ENCODE measurements at regions not wholly inside any gene's neighbourhood (a gene's known extent, or its start where the extent isn't known, plus 50 kb on each side); places are given as distances from the start of the nearest gene placed in this dataset.

DNA sequence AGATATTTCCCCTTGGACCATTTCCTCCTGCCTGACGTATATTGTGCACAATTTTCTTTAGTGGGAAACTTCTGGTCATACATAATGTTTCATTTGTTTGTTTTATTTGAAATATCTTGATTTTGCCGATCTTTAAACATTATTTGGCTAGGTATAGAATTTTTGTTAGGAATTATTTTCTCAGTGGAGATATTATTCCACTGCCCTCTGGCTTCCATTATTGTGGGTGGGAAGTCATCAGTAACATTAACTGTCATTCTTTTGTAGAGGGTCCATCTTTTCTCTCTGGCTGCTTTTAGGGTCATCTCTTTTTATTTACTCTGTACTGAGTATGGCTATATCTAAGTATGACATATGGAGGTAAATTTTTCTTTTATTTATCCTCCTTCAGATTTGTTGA, 135.5 kb upstream of the LIPC start:
- H3K27me3 ChIP-seq (ENCODE audit: low read depth, low read length): no peaks in the 10 kb centered on the region

DNA sequence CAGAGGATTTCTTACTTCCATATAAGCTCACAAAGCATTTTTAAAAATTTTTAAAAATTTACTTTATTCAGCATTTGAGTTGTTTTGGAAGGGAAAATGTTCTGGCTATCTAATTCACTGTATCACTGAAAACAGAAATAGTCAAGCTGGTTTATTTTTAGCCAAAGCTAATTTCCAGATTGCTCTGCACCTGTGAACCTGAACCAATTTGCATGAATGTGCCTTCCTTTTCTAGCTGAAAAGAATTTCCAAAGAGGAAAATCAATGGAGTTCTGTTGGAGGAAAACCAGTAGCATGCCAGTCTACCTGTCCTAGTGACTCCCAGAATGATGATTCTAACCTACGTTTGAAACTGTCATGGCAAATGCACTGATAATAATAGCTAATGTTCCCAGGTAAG, 134.2 kb upstream of the LIPC start:
- no peaks in the 10 kb centered on the region for H4K20me1 ChIP-seq (ENCODE audit: insufficient read depth, low read length)
- TF ChIP-seq, protein P1, sequence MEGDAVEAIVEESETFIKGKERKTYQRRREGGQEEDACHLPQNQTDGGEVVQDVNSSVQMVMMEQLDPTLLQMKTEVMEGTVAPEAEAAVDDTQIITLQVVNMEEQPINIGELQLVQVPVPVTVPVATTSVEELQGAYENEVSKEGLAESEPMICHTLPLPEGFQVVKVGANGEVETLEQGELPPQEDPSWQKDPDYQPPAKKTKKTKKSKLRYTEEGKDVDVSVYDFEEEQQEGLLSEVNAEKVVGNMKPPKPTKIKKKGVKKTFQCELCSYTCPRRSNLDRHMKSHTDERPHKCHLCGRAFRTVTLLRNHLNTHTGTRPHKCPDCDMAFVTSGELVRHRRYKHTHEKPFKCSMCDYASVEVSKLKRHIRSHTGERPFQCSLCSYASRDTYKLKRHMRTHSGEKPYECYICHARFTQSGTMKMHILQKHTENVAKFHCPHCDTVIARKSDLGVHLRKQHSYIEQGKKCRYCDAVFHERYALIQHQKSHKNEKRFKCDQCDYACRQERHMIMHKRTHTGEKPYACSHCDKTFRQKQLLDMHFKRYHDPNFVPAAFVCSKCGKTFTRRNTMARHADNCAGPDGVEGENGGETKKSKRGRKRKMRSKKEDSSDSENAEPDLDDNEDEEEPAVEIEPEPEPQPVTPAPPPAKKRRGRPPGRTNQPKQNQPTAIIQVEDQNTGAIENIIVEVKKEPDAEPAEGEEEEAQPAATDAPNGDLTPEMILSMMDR (IDR thresholded peaks at IDR 0.05; ENCODE audit: low read depth, low read length): no peak
- no peak for TF ChIP-seq EZH2phosphoT487 (IDR thresholded peaks at IDR 0.05; ENCODE audit: low read depth)
- H3K27ac ChIP-seq (ENCODE audit: low read length): no peak overlapping the region
- H3K9me3 ChIP-seq (ENCODE audit: insufficient read depth, low read length): peaks cover 3% of the 10 kb centered on the region; the same call in 1 of the 2 replicates
- no peak overlapping the region for H3K4me3 ChIP-seq (ENCODE audit: low read length)
- no peak overlapping the region for H3K9ac ChIP-seq (ENCODE audit: low read length)
- no peak overlapping the region for H3K4me2 ChIP-seq (ENCODE audit: low read length)
- H3K79me2 ChIP-seq (ENCODE audit: low read length): no peaks in the 10 kb centered on the region
- no peaks in the 10 kb centered on the region for H3K27me3 ChIP-seq (ENCODE audit: low read depth, low read length)
- H2AFZ ChIP-seq (ENCODE audit: low read depth, low read length): no peak overlapping the region
- H3K36me3 ChIP-seq (replicated peaks; ENCODE audit: low read depth, low read length): no peaks in the 10 kb centered on the region
- no peaks in the 10 kb centered on the region for H3K4me1 ChIP-seq (ENCODE audit: low read length)

More for the DNA sequence above, 135.5 kb upstream of the LIPC start:
- Histone ChIP-seq H3K36me3 (replicated peaks; ENCODE audit: low read depth, low read length) (no peaks in the 10 kb centered on the region), H3K9me3 (ENCODE audit: insufficient read depth, low read length) (peaks cover 6% of the 10 kb centered on the region; the same call in 1 of the 2 replicates), H3K4me1 (ENCODE audit: low read length) (no peaks in the 10 kb centered on the region), H3K4me3 (ENCODE audit: low read length) (no peak overlapping the region), H4K20me1 (ENCODE audit: insufficient read depth, low read length) (no peaks in the 10 kb centered on the region), H3K4me2 (ENCODE audit: low read length) (no peak overlapping the region), H2AFZ (ENCODE audit: low read depth, low read length) (no peak overlapping the region), H3K79me2 (ENCODE audit: low read length) (no peaks in the 10 kb centered on the region), H3K9ac (ENCODE audit: low read length) (no peak overlapping the region), H3K27ac (ENCODE audit: low read length) (no peak overlapping the region)
- TF ChIP-seq, protein P1 (IDR thresholded peaks at IDR 0.05; ENCODE audit: low read depth, low read length): no peak
- no peak for TF ChIP-seq EZH2phosphoT487 (IDR thresholded peaks at IDR 0.05; ENCODE audit: low read depth)

DNA sequence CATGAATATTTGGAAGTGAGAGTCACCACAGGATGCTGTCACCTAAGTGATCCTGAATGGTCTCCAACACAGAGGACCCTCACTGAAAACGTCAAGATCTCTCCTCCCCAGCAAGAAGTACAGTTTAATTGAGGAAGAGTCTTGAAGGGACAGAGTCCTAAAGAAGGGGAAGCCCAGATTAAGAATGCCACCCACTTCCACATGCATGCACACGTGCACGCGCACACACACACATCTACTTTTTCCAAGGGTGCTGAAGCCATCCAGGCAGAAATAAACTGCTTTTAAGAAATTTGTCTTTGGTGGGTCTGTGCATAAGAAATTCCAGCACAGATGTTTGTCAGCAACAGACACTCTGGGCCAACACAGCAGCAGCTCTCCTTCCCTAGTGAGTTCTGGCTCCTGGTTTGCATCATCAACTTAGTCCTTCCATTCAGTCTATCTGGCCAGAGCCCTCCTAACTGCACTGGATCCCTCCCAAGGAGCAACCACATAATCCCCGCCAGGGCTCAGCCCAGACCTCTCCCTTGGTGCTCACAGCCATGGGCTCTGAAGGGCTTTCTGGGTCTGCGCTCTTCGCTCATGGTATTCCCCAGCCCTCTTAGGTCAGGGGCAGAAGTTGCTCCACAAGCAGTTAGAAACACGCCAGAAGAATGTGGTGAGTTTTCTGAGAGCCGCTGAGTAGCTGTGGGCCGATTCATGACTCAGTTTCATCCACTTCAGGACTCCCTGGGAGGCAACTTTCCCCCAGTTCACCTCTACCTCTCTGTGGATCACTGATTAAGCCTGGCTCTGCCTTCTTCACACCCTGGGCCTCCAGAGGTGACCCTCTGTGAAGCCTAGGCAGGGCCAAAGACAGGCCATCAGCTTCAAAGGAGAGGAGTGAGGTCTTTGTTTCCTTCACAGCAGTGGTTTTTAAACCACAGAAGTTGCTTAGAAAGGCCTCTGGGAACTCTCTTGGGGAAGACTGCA, 132.6 kb upstream of the LIPC start:
- TF ChIP-seq EZH2phosphoT487 (IDR thresholded peaks at IDR 0.05; ENCODE audit: low read depth): no peak
- TF ChIP-seq, protein P1 (IDR thresholded peaks at IDR 0.05; ENCODE audit: low read depth, low read length): no peak
- Histone ChIP-seq H3K79me2 (ENCODE audit: low read length) (no peaks in the 10 kb centered on the region), H3K9me3 (ENCODE audit: insufficient read depth, low read length) (no peaks in the 10 kb centered on the region), H3K27me3 (ENCODE audit: low read depth, low read length) (no peaks in the 10 kb centered on the region), H3K4me3 (ENCODE audit: low read length) (no peak overlapping the region), H3K27ac (ENCODE audit: low read length) (no peak overlapping the region), H2AFZ (ENCODE audit: low read depth, low read length) (no peak overlapping the region), H4K20me1 (ENCODE audit: insufficient read depth, low read length) (no peaks in the 10 kb centered on the region), H3K4me2 (ENCODE audit: low read length) (no peak overlapping the region), H3K9ac (ENCODE audit: low read length) (no peak overlapping the region), H3K36me3 (replicated peaks; ENCODE audit: low read depth, low read length) (no peaks in the 10 kb centered on the region), H3K4me1 (ENCODE audit: low read length) (no peaks in the 10 kb centered on the region)

DNA sequence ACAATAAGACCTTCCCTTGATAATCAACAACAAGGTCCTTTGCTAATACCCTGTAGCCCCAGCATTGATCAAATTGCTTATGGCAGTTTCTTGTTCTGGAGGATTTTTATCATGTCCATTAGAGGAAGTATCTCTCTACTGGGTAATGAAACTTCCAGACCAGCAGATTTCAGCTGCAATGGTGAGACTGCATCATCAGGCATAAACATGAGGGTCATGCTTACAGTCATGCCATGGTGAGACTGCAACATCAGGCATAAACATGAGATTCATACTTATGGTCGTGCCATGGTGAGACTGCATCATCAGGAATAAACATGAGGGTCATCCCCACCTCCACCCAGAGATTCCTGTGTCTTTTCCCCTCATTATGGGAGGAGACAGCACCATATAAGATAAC, 129.0 kb upstream of the LIPC start:
- Histone ChIP-seq H3K79me2 (ENCODE audit: low read length) (no peaks in the 10 kb centered on the region), H3K27ac (ENCODE audit: low read length) (no peak overlapping the region), H3K4me1 (ENCODE audit: low read length) (no peaks in the 10 kb centered on the region), H4K20me1 (ENCODE audit: insufficient read depth, low read length) (no peaks in the 10 kb centered on the region), H2AFZ (ENCODE audit: low read depth, low read length) (no peak overlapping the region), H3K4me2 (ENCODE audit: low read length) (no peak overlapping the region), H3K36me3 (replicated peaks; ENCODE audit: low read depth, low read length) (no peaks in the 10 kb centered on the region), H3K9me3 (ENCODE audit: insufficient read depth, low read length) (no peaks in the 10 kb centered on the region), H3K27me3 (ENCODE audit: low read depth, low read length) (no peaks in the 10 kb centered on the region), H3K4me3 (ENCODE audit: low read length) (no peak overlapping the region), H3K9ac (ENCODE audit: low read length) (no peak overlapping the region)
- TF ChIP-seq EZH2phosphoT487 (IDR thresholded peaks at IDR 0.05; ENCODE audit: low read depth): no peak
- TF ChIP-seq, protein P1 (IDR thresholded peaks at IDR 0.05; ENCODE audit: low read depth, low read length): no peak

All from OCI-LY3 (cell line).